ENCODE measurements at regions not wholly inside any gene's neighbourhood (a gene's known extent, or its start where the extent isn't known, plus 50 kb on each side); places are given as distances from the start of the nearest gene placed in this dataset.

- TF ChIP-seq CTCF (IDR thresholded peaks at IDR 0.05): no peak
- TF ChIP-seq POLR2A (IDR thresholded peaks at IDR 0.05): no peak
- DNase-seq (ENCODE audit: low spot score in 2 of 2): no peak
- intact Hi-C loops (cut with DNase I; ENCODE audit: low total_unique reads): no loop called here
These were observed 63.4 kb upstream of the BTN3A2 start for GRCh38 chr6:26301638-26302037.

GRCh38 chr6:26302941-26303559 is 61.9 kb upstream of the BTN3A2 start:
- 100% methylated on average over 1 of the region's 1 CpG for WGBS, 2 donors
- DNase-seq (ENCODE audit: low spot score in 2 of 2): no peak
- intact Hi-C loops (cut with DNase I; ENCODE audit: low total_unique reads): no loop called here
- TF ChIP-seq POLR2A (IDR thresholded peaks at IDR 0.05): no peak
- no peak for TF ChIP-seq CTCF (IDR thresholded peaks at IDR 0.05)
- H3K4me3 ChIP-seq (ENCODE audit: low read depth, poor library complexity, severe bottlenecking): no peak overlapping the region

More at GRCh38 chr6:26301638-26302037, 63.4 kb upstream of the BTN3A2 start:
- no peak overlapping the region for H3K4me3 ChIP-seq (ENCODE audit: low read depth, poor library complexity, severe bottlenecking)

- DNase-seq (ENCODE audit: low spot score in 2 of 2): no peak
- no peak overlapping the region for H3K4me3 ChIP-seq (ENCODE audit: low read depth, poor library complexity, severe bottlenecking)
- intact Hi-C loops (cut with DNase I; ENCODE audit: low total_unique reads): no loop called here
- WGBS, 2 donors: 48 to 59% methylated on average over 3 of the region's 3 CpGs
- TF ChIP-seq POLR2A (IDR thresholded peaks at IDR 0.05) (no peak), CTCF (IDR thresholded peaks at IDR 0.05) (no peak)
These were observed 60.7 kb upstream of the BTN3A2 start for GRCh38 chr6:26304213-26304796.

- 10 to 17% methylated on average over 29 of the region's 29 CpGs for WGBS, 2 donors
- no peak overlapping the region for H3K4me3 ChIP-seq (ENCODE audit: low read depth, poor library complexity, severe bottlenecking)
- peak in 1 of 2 donors; percentile 54 for DNase-seq (ENCODE audit: low spot score in 2 of 2)
- TF ChIP-seq POLR2A (IDR thresholded peaks at IDR 0.05) (no peak), CTCF (IDR thresholded peaks at IDR 0.05) (no peak)
- intact Hi-C loops (cut with DNase I; ENCODE audit: low total_unique reads): no loop called here
These were observed 60.0 kb upstream of the BTN3A2 start for GRCh38 chr6:26304797-26305640.

GRCh38 chr6:26305641-26305969 is 59.4 kb upstream of the BTN3A2 start:
- 38 to 43% methylated on average over 3 of the region's 3 CpGs for WGBS, 2 donors
- TF ChIP-seq CTCF (IDR thresholded peaks at IDR 0.05): no peak
- H3K4me3 ChIP-seq (ENCODE audit: low read depth, poor library complexity, severe bottlenecking): no peak overlapping the region
- no peak for DNase-seq (ENCODE audit: low spot score in 2 of 2)
- intact Hi-C loops (cut with DNase I; ENCODE audit: low total_unique reads): no loop called here
